ENCODE measurements at regions not wholly inside any gene's neighbourhood (a gene's known extent, or its start where the extent isn't known, plus 50 kb on each side); places are given as distances from the start of the nearest gene placed in this dataset.

GRCh38 chr13:74476365-74476764 lies 342.2 kb upstream of the KLF12 start:
- no peak for DNase-seq (ENCODE audit: low spot score)

GRCh38 chr13:74466864-74467263 lies 332.7 kb upstream of the KLF12 start:
- no peak for DNase-seq (ENCODE audit: low spot score)

GRCh38 chr13:74466020-74466419 lies 331.8 kb upstream of the KLF12 start:
- DNase-seq (ENCODE audit: low spot score), result no peak

DNA sequence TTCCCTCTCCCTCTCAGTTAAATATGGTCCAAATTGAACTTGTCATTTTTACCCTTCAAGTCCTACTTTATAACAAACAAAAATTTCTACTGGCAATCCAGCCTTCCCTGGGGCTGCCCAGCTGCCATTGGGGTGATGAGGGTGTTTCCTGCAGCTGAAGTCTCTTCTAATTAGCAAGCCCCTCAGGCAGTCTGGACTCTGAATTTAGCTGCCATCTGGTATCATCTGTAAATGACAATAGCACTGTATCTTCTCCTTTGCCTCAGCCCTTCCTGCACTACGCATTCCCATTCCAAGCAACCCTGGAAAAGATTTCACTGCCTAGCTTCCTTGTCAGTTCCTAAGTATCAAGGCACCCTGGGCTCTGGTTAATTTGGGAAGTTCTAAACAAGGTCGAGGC lies 331.1 kb upstream of the KLF12 start:
- DNase-seq (ENCODE audit: low spot score), result no peak

DNA sequence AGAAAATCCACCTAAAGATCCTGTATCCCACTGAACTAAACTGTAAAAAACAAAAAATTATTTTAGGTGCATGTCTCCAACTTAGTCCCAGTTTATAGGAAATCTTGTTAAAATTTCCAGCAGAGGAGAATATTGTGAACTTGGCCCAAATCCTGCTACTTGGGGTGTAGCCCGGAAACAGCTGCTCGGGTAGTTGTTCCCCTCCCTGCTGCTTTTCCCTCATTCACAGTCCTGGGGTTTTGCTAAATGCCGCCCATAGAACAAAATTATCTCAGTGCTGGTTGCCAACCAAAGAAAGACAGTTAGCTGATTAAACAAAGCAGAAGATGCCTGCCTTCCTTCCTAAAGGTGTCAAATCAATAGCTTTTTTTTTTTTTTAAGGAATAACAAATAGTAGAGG lies 330.5 kb upstream of the KLF12 start:
- no peak for DNase-seq (ENCODE audit: low spot score)

- DNase-seq (ENCODE audit: low spot score), result no peak
Measured at GRCh38 chr13:74461011-74461410, 326.8 kb upstream of the KLF12 start.

DNA sequence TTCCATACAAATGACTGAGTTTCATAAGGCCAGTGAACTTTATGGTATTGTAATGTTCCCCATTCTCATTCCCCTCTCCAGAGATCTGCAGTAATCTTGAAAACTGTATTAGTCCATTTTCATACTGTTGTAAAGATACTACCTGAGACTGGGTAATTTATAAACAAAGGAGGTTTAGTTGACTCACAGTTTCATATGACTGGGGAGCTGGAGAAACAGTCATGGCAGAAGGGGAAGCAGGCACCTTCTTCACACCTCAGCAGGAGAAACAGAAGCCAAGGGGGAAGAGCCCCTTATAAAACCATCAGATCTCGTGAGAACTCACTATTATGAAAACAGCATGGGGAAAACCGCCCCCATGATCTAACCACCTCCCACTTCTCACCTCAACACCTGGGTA lies 318.7 kb upstream of the KLF12 start:
- DNase-seq (ENCODE audit: low spot score), result no peak

GRCh38 chr13:74452176-74452575 lies 318.0 kb upstream of the KLF12 start:
- DNase-seq (ENCODE audit: low spot score), result no peak

- no peak for DNase-seq (ENCODE audit: low spot score)
Measured at GRCh38 chr13:74450964-74451363, 316.8 kb upstream of the KLF12 start.

DNA sequence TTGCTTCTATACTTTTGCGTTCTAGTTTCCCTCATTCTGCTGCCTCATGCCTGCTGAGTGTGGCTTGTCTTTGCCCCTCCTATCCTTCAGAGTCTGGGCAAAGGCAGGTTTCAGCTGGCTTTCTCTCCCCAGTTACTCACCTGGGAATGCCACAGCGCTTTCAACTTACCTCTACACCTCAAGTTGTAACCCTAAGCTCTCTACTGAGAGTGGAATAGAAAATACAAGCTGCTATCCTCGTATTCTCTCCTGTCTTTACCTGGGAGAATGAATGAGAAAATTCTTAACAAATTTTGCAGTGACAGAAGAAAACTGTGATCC lies 316.3 kb upstream of the KLF12 start:
- no peak for DNase-seq (ENCODE audit: low spot score)

- DNase-seq (ENCODE audit: low spot score), result no peak
Measured at GRCh38 chr13:74449811-74450524, 315.8 kb upstream of the KLF12 start.

DNA sequence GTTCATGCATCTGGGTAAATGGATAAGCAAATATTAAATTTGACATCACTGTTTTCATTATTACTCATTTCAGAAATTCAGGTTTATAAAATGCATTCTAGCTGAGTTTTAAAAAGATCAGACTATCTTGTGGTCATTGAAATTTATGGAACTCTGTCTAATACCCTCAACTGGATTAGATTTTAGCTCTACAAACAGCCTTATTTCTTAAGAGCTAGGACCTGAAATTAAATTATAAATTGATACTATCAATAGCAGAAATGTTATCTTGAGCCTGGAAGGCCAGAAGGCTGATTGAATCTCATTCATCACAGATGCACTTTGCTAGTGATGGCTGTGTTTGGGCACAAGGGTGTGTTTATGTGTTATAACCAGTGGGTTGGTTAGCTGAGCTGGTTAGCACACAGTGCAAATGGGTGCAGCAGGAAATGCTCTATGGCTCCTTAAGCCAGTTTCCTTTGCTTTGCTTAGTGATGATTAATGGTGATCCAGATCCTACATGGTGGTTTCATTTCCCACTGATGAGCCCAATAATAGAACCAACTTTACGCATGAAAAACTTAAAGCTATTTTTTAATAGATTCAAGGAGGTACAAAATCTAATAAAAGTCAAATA lies 310.8 kb upstream of the KLF12 start:
- no peak for DNase-seq (ENCODE audit: low spot score)

- DNase-seq (ENCODE audit: low spot score), result no peak
Measured at GRCh38 chr13:74444161-74444571, 310.0 kb upstream of the KLF12 start.

GRCh38 chr13:74443631-74444030 lies 309.4 kb upstream of the KLF12 start:
- no peak for DNase-seq (ENCODE audit: low spot score)

GRCh38 chr13:74442751-74443150 lies 308.5 kb upstream of the KLF12 start:
- DNase-seq (ENCODE audit: low spot score), result no peak

- DNase-seq (ENCODE audit: low spot score), result no peak
Measured at GRCh38 chr13:74438901-74439300, 304.7 kb upstream of the KLF12 start.

GRCh38 chr13:74434782-74435181 lies 300.6 kb upstream of the KLF12 start:
- no peak for DNase-seq (ENCODE audit: low spot score)

GRCh38 chr13:74424455-74424854 lies 290.3 kb upstream of the KLF12 start:
- no peak for DNase-seq (ENCODE audit: low spot score)

DNA sequence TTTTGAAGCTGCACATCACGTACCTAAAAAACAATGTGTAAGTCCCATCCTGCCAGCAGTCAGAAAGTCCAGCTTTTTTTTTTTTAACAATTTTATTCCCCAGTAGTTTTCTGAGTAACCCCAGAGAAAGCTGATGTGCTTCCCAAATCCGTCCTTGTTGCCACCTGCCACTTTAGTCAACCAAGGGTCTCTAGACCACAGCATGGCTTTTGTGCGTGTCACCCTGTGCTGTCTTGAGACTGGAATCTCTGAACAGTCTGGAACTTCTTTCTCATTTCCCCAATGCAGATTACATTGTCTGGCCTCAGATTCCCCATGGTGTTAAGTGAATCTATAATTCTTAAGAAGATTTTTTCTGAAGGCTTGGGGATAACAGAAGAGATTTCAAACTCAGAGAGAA lies 289.2 kb upstream of the KLF12 start:
- no peak for DNase-seq (ENCODE audit: low spot score)

DNA sequence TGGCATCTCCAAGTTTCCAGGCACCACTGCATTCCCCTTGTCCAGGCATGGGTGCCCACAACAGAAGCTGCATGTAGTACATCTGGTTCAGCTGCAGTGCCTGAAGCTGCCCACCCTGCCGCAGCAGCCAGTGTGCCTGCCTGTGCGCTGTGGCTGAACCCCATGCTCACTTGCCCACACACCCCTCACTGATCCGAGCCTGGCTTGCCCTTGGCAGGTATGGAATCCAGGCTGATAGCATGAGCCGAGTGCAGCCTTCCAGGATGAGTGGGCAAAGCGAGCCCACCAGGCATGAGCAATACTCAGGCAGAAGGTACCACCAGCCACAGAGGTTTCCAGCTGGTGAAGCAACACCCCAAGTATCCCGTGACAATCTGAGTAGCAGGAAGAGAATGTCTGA lies 280.3 kb upstream of the KLF12 start:
- DNase-seq (ENCODE audit: low spot score), result no peak

DNA sequence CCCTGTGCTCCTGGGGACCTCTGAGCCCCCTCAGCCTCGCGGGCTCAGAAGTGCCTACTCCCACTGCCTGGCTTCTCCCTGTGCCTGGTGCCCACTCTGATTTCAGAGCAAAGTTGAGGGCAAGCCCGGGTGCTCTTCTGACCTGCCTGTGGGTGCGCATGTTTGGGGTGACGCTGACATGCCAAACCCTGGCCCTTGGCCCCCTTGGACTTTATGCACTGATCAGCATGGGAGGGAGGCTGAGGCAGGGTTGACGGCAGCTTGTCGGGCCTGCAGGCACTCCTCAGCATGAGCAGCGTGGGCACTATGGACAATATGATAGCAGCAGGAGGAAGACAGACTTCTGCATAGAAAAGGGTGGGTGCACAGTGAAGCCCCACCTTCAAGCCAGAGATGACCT lies 279.3 kb upstream of the KLF12 start:
- no peak for DNase-seq (ENCODE audit: low spot score)

DNA sequence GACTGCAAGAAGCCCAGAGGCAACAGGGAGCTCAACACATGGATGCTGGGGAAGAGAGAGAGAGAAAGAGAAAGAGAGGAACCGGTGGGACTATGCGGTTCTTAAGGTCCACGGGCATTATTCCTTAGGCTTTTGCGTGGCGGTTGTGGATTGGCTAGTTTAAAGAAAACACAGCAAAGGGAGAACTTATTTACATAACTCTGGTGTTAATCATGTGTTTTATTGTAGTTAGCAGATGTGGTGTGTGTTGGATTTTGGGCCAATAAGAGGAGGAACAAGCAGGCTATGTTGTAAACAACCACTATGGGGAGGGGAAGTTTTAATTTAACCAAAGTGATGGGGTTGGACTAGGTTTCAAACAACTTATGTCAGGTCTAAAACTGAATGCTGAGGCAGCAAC lies 275.3 kb upstream of the KLF12 start:
- no peak for DNase-seq (ENCODE audit: low spot score)

DNA sequence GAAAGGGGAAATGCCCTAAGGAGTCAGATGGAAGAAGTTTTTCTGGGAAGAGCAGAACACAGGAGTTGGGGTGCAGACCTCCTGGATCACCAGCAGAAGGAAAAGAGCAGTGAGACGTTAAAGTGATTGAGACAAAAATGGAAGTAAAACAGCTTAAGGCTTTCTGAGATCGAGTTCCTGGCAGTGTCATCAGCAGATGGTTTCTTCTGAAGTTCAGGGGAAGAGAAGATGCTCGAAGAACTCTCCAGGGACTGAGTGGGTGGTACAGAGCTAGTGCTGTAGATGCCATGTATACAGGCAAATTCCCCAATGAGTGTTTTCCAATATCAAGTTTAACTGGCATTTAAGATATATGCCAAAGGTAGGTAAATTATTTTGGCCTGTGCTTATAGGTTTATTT lies 272.2 kb upstream of the KLF12 start:
- DNase-seq (ENCODE audit: low spot score), result no peak

DNA sequence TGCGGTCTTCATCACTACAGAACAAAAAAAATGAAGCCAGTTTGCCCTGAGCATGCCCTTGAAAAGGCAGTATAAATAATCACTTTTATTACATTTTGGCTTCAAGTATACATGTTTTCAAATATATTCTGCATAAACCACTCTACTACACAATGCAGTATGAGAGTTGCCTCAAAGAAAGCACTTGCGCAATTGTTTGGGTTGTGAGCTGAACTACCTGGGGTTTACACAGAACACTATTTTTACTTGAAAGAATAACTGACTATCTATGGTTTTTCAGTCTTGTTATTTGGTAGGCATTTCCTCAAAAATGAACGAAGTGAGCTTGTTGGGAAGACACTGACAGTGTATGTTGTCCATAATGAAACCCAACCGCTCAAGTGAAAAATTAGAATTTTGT lies 264.4 kb upstream of the KLF12 start:
- no peak for DNase-seq (ENCODE audit: low spot score)
